Aorta (tissue), 5 donors: ENCODE measurements at regions not wholly inside any gene's neighbourhood (a gene's known extent, or its start where the extent isn't known, plus 50 kb on each side); places are given as distances from the start of the nearest gene placed in this dataset.
"Not testable (repeated sequence)": the region's sequence is repeated elsewhere in the genome, so short reads cannot be mapped to it uniquely, and the experiment has no call there.

Source experiments
- ATAC-seq: fragments of 200-7000 bp; cut with Tn5 transposase; one replicate; pipeline ENCODE4 v1.9.1; 2022; ENCODE audit warnings: moderate library complexity; ENCODE audit not compliant: low FRiP score
- DNase-seq, 2 donors: peaks; one replicate each; pipeline ENCODE4 v3.0.0-alpha.2; 2020
- H3K27ac ChIP-seq, 2 donors: one replicate each; pipeline ENCODE4 v1.5.1; 2013; ENCODE audit warnings: low read length in 2 of 2, mild to moderate bottlenecking in 2 of 2, moderate library complexity in 2 of 2, control low read depth in 1 of 2, inconsistent platforms in 1 of 2, low read depth in 1 of 2
- H3K27me3 ChIP-seq, 2 donors: one replicate each; pipeline ENCODE4 v1.6.1; 2013; ENCODE audit warnings: control low read depth in 1 of 2, low read length in 1 of 2, mild to moderate bottlenecking in 1 of 2, moderate library complexity in 1 of 2; ENCODE audit not compliant: insufficient read depth in 2 of 2, control insufficient read depth in 1 of 2
- H3K36me3 ChIP-seq, 2 donors: one replicate each; pipeline ENCODE4 v1.6.1; 2013; ENCODE audit warnings: control low read depth in 1 of 2, low read length in 1 of 2, mild to moderate bottlenecking in 1 of 2; ENCODE audit not compliant: insufficient read depth in 2 of 2, control insufficient read depth in 1 of 2
- H3K4me1 ChIP-seq, 2 donors: one replicate each; pipeline ENCODE4 v1.6.1; 2013; ENCODE audit warnings: low read length in 2 of 2, control low read depth in 1 of 2, mild to moderate bottlenecking in 1 of 2, moderate library complexity in 1 of 2; ENCODE audit not compliant: insufficient read depth in 2 of 2, control insufficient read depth in 1 of 2
- H3K4me3 ChIP-seq, 2 donors: one replicate each; pipeline ENCODE4 v1.5.1; 2013; ENCODE audit warnings: low read length in 2 of 2, control low read depth in 1 of 2, mild to moderate bottlenecking in 1 of 2
- H3K9me3 ChIP-seq: one replicate; pipeline ENCODE4 v1.6.1; 2013; ENCODE audit warnings: mild to moderate bottlenecking, low read length; ENCODE audit not compliant: control insufficient read depth
- WGBS, 2 donors: extraction: QIAGEN DNeasy Blood & Tissue Kit; methylation state at CpG; one replicate each; pipeline ENCODE4 v1.1.7; 2013; 5-methylcytosine and 5-hydroxymethylcytosine counted together
- intact Hi-C, 2 donors: fragments of 100-400 bp; cut with DNase I; formaldehyde crosslinking; loops; one replicate each; pipeline versions ENCODE4 v1.14.2 to v1.15.0; 2022
- donor health status: healthy with polysubstance abuse.
- donor health status: Bipolar disorder and iron deficiency.
- donor health status: DM: no; HTN: no; CAD: no.
- donor health status: DM: no; HTN: no; CAD: no.
- donor health status: DM: yes; HTN: yes; CAD: no.

- Histone ChIP-seq H3K4me3 (no peak overlapping the region), H3K27me3 (no peaks in the 10 kb centered on the region), H3K36me3 (no peaks in the 10 kb centered on the region), H3K4me1 (no peaks in the 10 kb centered on the region), H3K9me3 (peaks cover 3% of the 10 kb centered on the region), H3K27ac (no peak overlapping the region)
- WGBS, 2 donors: 70 to 72% methylated on average over 5 of the region's 5 CpGs
- intact Hi-C loops: no loop called here
- ATAC-seq (no peak), DNase-seq (no peak)
Observed at GRCh38 chr15:69919816-69920215, 177.9 kb downstream of the TLE3 start.

GRCh38 chr15:69920221-69920620, 177.5 kb downstream of the TLE3 start:
- DNase-seq (no peak), ATAC-seq (no peak)
- Histone ChIP-seq H3K9me3 (peaks cover 6% of the 10 kb centered on the region), H3K27me3 (no peaks in the 10 kb centered on the region), H3K36me3 (no peaks in the 10 kb centered on the region), H3K4me1 (no peaks in the 10 kb centered on the region), H3K27ac (no peak overlapping the region), H3K4me3 (no peak overlapping the region)
- intact Hi-C loops: no loop called here
- WGBS, 2 donors: 68 to 79% methylated on average over 2 of the region's 2 CpGs

- no peak overlapping the region for H3K4me3 ChIP-seq
- no peaks in the 10 kb centered on the region for H3K27me3 ChIP-seq
- H3K4me1 ChIP-seq: no peaks in the 10 kb centered on the region
- intact Hi-C loops: no loop called here
- no peak for DNase-seq
- H3K9me3 ChIP-seq: peaks cover 8% of the 10 kb centered on the region
- no peaks in the 10 kb centered on the region for H3K36me3 ChIP-seq
- H3K27ac ChIP-seq: no peak overlapping the region
- no peak for ATAC-seq
- 73 to 87% methylated on average over 7 of the region's 7 CpGs for WGBS, 2 donors
Observed at GRCh38 chr15:69921626-69922619, 175.8 kb downstream of the TLE3 start.

- intact Hi-C loops: no loop called here
- Histone ChIP-seq H3K4me1 (no peaks in the 10 kb centered on the region), H3K27me3 (no peaks in the 10 kb centered on the region), H3K36me3 (no peaks in the 10 kb centered on the region), H3K4me3 (no peak overlapping the region), H3K27ac (no peak overlapping the region), H3K9me3 (peaks cover 10% of the 10 kb centered on the region)
- no peak for ATAC-seq
- whole genome bisulfite sequencing, 2 donors: 74 to 87% methylated on average over 1 of the region's 1 CpG
- no peak for DNase-seq
Observed at GRCh38 chr15:69924531-69924930, 173.2 kb downstream of the TLE3 start.

GRCh38 chr15:69926006-69926405, 171.7 kb downstream of the TLE3 start:
- H3K4me1 ChIP-seq: no peaks in the 10 kb centered on the region
- no peaks in the 10 kb centered on the region for H3K36me3 ChIP-seq
- H3K27me3 ChIP-seq: no peaks in the 10 kb centered on the region
- peaks cover 10% of the 10 kb centered on the region for H3K9me3 ChIP-seq
- intact Hi-C loops: no loop called here
- H3K4me3 ChIP-seq: no peak overlapping the region
- ATAC-seq (no peak), DNase-seq (no peak)
- H3K27ac ChIP-seq: no peak overlapping the region
- WGBS, 2 donors: 82 to 94% methylated on average over 1 of the region's 1 CpG

GRCh38 chr15:69926721-69927120, 171.0 kb downstream of the TLE3 start:
- no peak for DNase-seq
- WGBS, 2 donors: 96 to 97% methylated on average over 1 of the region's 1 CpG
- intact Hi-C loops: no loop called here
- Histone ChIP-seq H3K27ac (no peak overlapping the region), H3K4me3 (no peak overlapping the region), H3K4me1 (no peaks in the 10 kb centered on the region), H3K9me3 (peaks cover 10% of the 10 kb centered on the region), H3K36me3 (no peaks in the 10 kb centered on the region), H3K27me3 (no peaks in the 10 kb centered on the region)
- no peak for ATAC-seq

GRCh38 chr15:69928890-69929289, 168.8 kb downstream of the TLE3 start:
- H3K36me3 ChIP-seq, intact Hi-C loops, ATAC-seq, H3K9me3 ChIP-seq, H3K4me3 ChIP-seq, DNase-seq, H3K27me3 ChIP-seq, H3K27ac ChIP-seq, H3K4me1 ChIP-seq: not testable (repeated sequence)
- WGBS, 2 donors: 89 to 91% methylated on average over 2 of the region's 2 CpGs

- DNase-seq (no peak), ATAC-seq (no peak)
- no peak overlapping the region for H3K27ac ChIP-seq
- intact Hi-C loops: no loop called here
- no peak overlapping the region for H3K4me3 ChIP-seq
- H3K4me1 ChIP-seq: no peaks in the 10 kb centered on the region
- H3K9me3 ChIP-seq: peaks cover 6% of the 10 kb centered on the region
- H3K27me3 ChIP-seq: no peaks in the 10 kb centered on the region
- WGBS, 2 donors: 91 to 96% methylated on average over 10 of the region's 10 CpGs
- H3K36me3 ChIP-seq: no peaks in the 10 kb centered on the region
Observed at GRCh38 chr15:69929905-69930630, 167.6 kb downstream of the TLE3 start.
